Endothelial cell (in vitro differentiated cells): ENCODE measurements at regions not wholly inside any gene's neighbourhood (a gene's known extent, or its start where the extent isn't known, plus 50 kb on each side); places are given as distances from the start of the nearest gene placed in this dataset.
A peak's percentile ranks its signal among the peaks of the same experiment; 100 is the strongest.

Source experiments
- DNase-seq: peaks from one replicate; pipeline ENCODE4 v3.0.0; 2021; ENCODE audit warnings: low spot score
- H3K27ac Mint-ChIP-seq: one replicate; pipeline ENCODE4 v1.8.0; 2021; ENCODE audit warnings: mixed read lengths, inconsistent platforms; ENCODE audit not compliant: unreplicated experiment
- H3K27me3 Mint-ChIP-seq: one replicate; pipeline ENCODE4 v1.8.0; 2021; ENCODE audit warnings: mild to moderate bottlenecking, moderate library complexity, mixed read lengths, inconsistent platforms; ENCODE audit not compliant: unreplicated experiment
- H3K36me3 Mint-ChIP-seq: one replicate; pipeline ENCODE4 v1.8.0; 2021; ENCODE audit warnings: mild to moderate bottlenecking, low read depth, mixed read lengths, inconsistent platforms; ENCODE audit not compliant: unreplicated experiment
- H3K4me1 Mint-ChIP-seq: one replicate; pipeline ENCODE4 v1.8.0; 2021; ENCODE audit warnings: mild to moderate bottlenecking, mixed read lengths, inconsistent platforms; ENCODE audit not compliant: unreplicated experiment
- H3K4me3 Mint-ChIP-seq: one replicate; pipeline ENCODE4 v1.8.0; 2021; ENCODE audit warnings: mild to moderate bottlenecking, mixed read lengths, inconsistent platforms; ENCODE audit not compliant: unreplicated experiment
- H3K9me3 Mint-ChIP-seq: one replicate; pipeline ENCODE4 v1.8.0; 2021; ENCODE audit warnings: mixed read lengths, inconsistent platforms; ENCODE audit not compliant: unreplicated experiment
- CTCF ChIP-seq: fragments of 200-600 bp; sonication (generic); IDR thresholded peaks from one replicate; pipeline ENCODE4 v1.5.0; 2021; ENCODE audit warnings: antibody characterized with exemption; ENCODE audit not compliant: unreplicated experiment

- TF ChIP-seq CTCF, result no peak
- H3K4me3 Mint-ChIP-seq, result no peak overlapping the region
- no peaks in the 10 kb centered on the region for H3K36me3 Mint-ChIP-seq
- no peaks in the 10 kb centered on the region for H3K9me3 Mint-ChIP-seq
- H3K27me3 Mint-ChIP-seq, result peaks cover 3% of the 10 kb centered on the region
- H3K27ac Mint-ChIP-seq, result no peak overlapping the region
- H3K4me1 Mint-ChIP-seq, result peaks cover 37% of the 10 kb centered on the region
- DNase-seq, result no peak
These were observed 135.9 kb downstream of the FAM76B start for GRCh38 chr11:95653680-95654079.

GRCh38 chr11:95653099-95653498 is 136.5 kb downstream of the FAM76B start:
- no peaks in the 10 kb centered on the region for H3K9me3 Mint-ChIP-seq
- no peaks in the 10 kb centered on the region for H3K36me3 Mint-ChIP-seq
- no peak overlapping the region for H3K27ac Mint-ChIP-seq
- H3K27me3 Mint-ChIP-seq, result peaks cover 3% of the 10 kb centered on the region
- peaks cover 42% of the 10 kb centered on the region for H3K4me1 Mint-ChIP-seq
- H3K4me3 Mint-ChIP-seq, result no peak overlapping the region
- DNase-seq, result no peak
- TF ChIP-seq CTCF, result no peak

- TF ChIP-seq CTCF, result no peak
- no peak overlapping the region for H3K4me3 Mint-ChIP-seq
- H3K27me3 Mint-ChIP-seq, result peaks cover 3% of the 10 kb centered on the region
- peaks cover 48% of the 10 kb centered on the region for H3K4me1 Mint-ChIP-seq
- no peak for DNase-seq
- no peaks in the 10 kb centered on the region for H3K9me3 Mint-ChIP-seq
- no peaks in the 10 kb centered on the region for H3K36me3 Mint-ChIP-seq
- H3K27ac Mint-ChIP-seq, result peak overlapping the region; percentile 18
These were observed 137.5 kb downstream of the FAM76B start for GRCh38 chr11:95652002-95652472.

GRCh38 chr11:95650276-95650675 is 139.3 kb downstream of the FAM76B start:
- no peaks in the 10 kb centered on the region for H3K36me3 Mint-ChIP-seq
- TF ChIP-seq CTCF, result no peak
- no peak for DNase-seq
- H3K4me3 Mint-ChIP-seq, result no peak overlapping the region
- no peaks in the 10 kb centered on the region for H3K9me3 Mint-ChIP-seq
- H3K4me1 Mint-ChIP-seq, result peaks cover 47% of the 10 kb centered on the region
- H3K27ac Mint-ChIP-seq, result peak overlapping the region; percentile 80
- H3K27me3 Mint-ChIP-seq, result peaks cover 3% of the 10 kb centered on the region

GRCh38 chr11:95647871-95648270 is 141.7 kb downstream of the FAM76B start:
- H3K36me3 Mint-ChIP-seq, result no peaks in the 10 kb centered on the region
- H3K4me3 Mint-ChIP-seq, result no peak overlapping the region

More at GRCh38 chr11:95647871-95648270, 141.7 kb downstream of the FAM76B start:
- Mint-ChIP-seq H3K27me3 (peaks cover 3% of the 10 kb centered on the region), H3K4me1 (peaks cover 47% of the 10 kb centered on the region), H3K27ac (no peak overlapping the region), H3K9me3 (no peaks in the 10 kb centered on the region)
- DNase-seq, result no peak
- no peak for TF ChIP-seq CTCF
